ENCODE measurements at regions not wholly inside any gene's neighbourhood (a gene's known extent, or its start where the extent isn't known, plus 50 kb on each side); places are given as distances from the start of the nearest gene placed in this dataset.

GRCh38 chr5:124353016-124353415 lies 393.4 kb downstream of the ZNF608 start:
- TF ChIP-seq CTCF (IDR thresholded peaks at IDR 0.05; ENCODE audit: unreplicated experiment), result no peak

GRCh38 chr5:124352312-124352711 lies 394.1 kb downstream of the ZNF608 start:
- Mint-ChIP-seq H3K9me3 (ENCODE audit: low read depth, unreplicated experiment) (peaks cover under 1% of the 10 kb centered on the region), H3K36me3 (ENCODE audit: insufficient read depth, unreplicated experiment) (no peaks in the 10 kb centered on the region), H3K4me3 (ENCODE audit: low read depth, unreplicated experiment) (no peak overlapping the region), H3K4me1 (ENCODE audit: low read depth, unreplicated experiment) (no peaks in the 10 kb centered on the region), H3K27ac (ENCODE audit: unreplicated experiment) (no peak overlapping the region), H3K27me3 (ENCODE audit: unreplicated experiment) (no peaks in the 10 kb centered on the region)
- no peak for DNase-seq
- BruUV-seq (replicated peaks), result no TSS peak
- no peak for TF ChIP-seq CTCF (IDR thresholded peaks at IDR 0.05; ENCODE audit: unreplicated experiment)
- intact Hi-C loops (cut with micrococcal nuclease; ENCODE audit: unreplicated experiment), result no loop called here
- CTCF ChIA-PET, result no interaction called here

More at GRCh38 chr5:124353016-124353415, 393.4 kb downstream of the ZNF608 start:
- H3K4me1 Mint-ChIP-seq (ENCODE audit: low read depth, unreplicated experiment), result no peaks in the 10 kb centered on the region
- no TSS peak for BruUV-seq (replicated peaks)
- H3K4me3 Mint-ChIP-seq (ENCODE audit: low read depth, unreplicated experiment), result no peak overlapping the region
- intact Hi-C loops (cut with micrococcal nuclease; ENCODE audit: unreplicated experiment), result no loop called here
- no peaks in the 10 kb centered on the region for H3K27me3 Mint-ChIP-seq (ENCODE audit: unreplicated experiment)
- peaks cover 3% of the 10 kb centered on the region for H3K9me3 Mint-ChIP-seq (ENCODE audit: low read depth, unreplicated experiment)
- no peak for DNase-seq
- CTCF ChIA-PET, result interaction anchor here (0.7 kb wide), 1 partner anchor 1868 kb away, joined by 3 read pairs; no protein-coding TSS in a partner anchor
- H3K36me3 Mint-ChIP-seq (ENCODE audit: insufficient read depth, unreplicated experiment), result no peaks in the 10 kb centered on the region
- H3K27ac Mint-ChIP-seq (ENCODE audit: unreplicated experiment), result no peak overlapping the region

- Mint-ChIP-seq H3K9me3 (ENCODE audit: low read depth, unreplicated experiment) (no peaks in the 10 kb centered on the region), H3K4me1 (ENCODE audit: low read depth, unreplicated experiment) (no peaks in the 10 kb centered on the region), H3K4me3 (ENCODE audit: low read depth, unreplicated experiment) (no peak overlapping the region), H3K27me3 (ENCODE audit: unreplicated experiment) (no peaks in the 10 kb centered on the region), H3K36me3 (ENCODE audit: insufficient read depth, unreplicated experiment) (no peaks in the 10 kb centered on the region), H3K27ac (ENCODE audit: unreplicated experiment) (no peak overlapping the region)
- no TSS peak for BruUV-seq (replicated peaks)
- no peak for DNase-seq
- intact Hi-C loops (cut with micrococcal nuclease; ENCODE audit: unreplicated experiment), result no loop called here
- no peak for TF ChIP-seq CTCF (IDR thresholded peaks at IDR 0.05; ENCODE audit: unreplicated experiment)
- CTCF ChIA-PET, result interaction anchor here (0.6 kb wide), 1 partner anchor 1429 kb away, joined by 3 read pairs; no protein-coding TSS in a partner anchor
Measured at GRCh38 chr5:124349931-124350330, 396.5 kb downstream of the ZNF608 start.

DNA sequence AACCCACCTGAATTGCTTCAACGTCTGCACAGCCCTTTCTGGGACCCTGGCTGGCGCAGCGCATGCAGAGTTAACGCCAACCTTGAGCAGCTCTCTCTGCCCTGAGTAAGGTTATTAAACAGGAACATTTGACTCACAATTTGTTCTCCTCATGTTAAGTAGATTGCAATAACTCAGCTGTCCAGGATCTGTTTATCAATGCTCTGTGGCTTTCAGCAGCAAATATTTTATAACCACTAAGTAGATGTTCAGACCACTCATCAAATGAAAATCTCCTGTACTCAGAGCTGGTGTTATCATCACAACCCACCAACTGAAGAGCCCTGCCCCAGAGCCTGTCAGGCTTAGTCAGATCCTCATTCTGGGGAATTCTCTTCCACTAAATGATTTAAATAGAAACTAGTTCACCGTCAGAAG lies 403.0 kb downstream of the ZNF608 start:
- Mint-ChIP-seq H3K4me3 (ENCODE audit: low read depth, unreplicated experiment) (no peak overlapping the region), H3K4me1 (ENCODE audit: low read depth, unreplicated experiment) (no peaks in the 10 kb centered on the region), H3K9me3 (ENCODE audit: low read depth, unreplicated experiment) (no peaks in the 10 kb centered on the region), H3K27ac (ENCODE audit: unreplicated experiment) (no peak overlapping the region), H3K27me3 (ENCODE audit: unreplicated experiment) (no peaks in the 10 kb centered on the region), H3K36me3 (ENCODE audit: insufficient read depth, unreplicated experiment) (no peaks in the 10 kb centered on the region)
- CTCF ChIA-PET, result no interaction called here
- intact Hi-C loops (cut with micrococcal nuclease; ENCODE audit: unreplicated experiment), result no loop called here
- no TSS peak for BruUV-seq (replicated peaks)
- no peak for DNase-seq
- TF ChIP-seq CTCF (IDR thresholded peaks at IDR 0.05; ENCODE audit: unreplicated experiment), result no peak
